ENCODE measurements at regions not wholly inside any gene's neighbourhood (a gene's known extent, or its start where the extent isn't known, plus 50 kb on each side); places are given as distances from the start of the nearest gene placed in this dataset.

DNA sequence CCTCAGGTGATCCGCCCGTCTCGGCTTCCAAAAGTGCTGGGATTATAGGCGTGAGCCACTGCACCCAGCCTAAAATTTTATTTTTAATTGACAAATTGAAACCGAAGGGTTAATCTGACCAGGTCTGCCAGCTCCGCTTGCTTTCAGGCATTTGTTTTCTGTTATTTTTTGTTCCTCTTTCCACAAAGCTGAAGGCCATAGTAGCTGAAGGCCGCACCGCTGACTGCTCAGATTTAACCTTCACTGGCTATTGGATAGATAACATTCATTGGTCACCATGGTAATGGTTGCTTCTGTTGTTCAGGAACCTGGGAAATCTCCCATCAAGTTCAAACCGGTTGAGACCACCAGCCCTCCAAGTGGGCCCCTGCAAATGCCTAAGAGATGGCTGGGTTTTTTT lies 124.5 kb upstream of the USP29 start:
- TF ChIP-seq, protein P1, sequence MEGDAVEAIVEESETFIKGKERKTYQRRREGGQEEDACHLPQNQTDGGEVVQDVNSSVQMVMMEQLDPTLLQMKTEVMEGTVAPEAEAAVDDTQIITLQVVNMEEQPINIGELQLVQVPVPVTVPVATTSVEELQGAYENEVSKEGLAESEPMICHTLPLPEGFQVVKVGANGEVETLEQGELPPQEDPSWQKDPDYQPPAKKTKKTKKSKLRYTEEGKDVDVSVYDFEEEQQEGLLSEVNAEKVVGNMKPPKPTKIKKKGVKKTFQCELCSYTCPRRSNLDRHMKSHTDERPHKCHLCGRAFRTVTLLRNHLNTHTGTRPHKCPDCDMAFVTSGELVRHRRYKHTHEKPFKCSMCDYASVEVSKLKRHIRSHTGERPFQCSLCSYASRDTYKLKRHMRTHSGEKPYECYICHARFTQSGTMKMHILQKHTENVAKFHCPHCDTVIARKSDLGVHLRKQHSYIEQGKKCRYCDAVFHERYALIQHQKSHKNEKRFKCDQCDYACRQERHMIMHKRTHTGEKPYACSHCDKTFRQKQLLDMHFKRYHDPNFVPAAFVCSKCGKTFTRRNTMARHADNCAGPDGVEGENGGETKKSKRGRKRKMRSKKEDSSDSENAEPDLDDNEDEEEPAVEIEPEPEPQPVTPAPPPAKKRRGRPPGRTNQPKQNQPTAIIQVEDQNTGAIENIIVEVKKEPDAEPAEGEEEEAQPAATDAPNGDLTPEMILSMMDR (IDR thresholded peaks at IDR 0.05; ENCODE audit: low read depth, low read length), result no peak
- no peak for TF ChIP-seq POLR2A (IDR thresholded peaks at IDR 0.05; ENCODE audit: extremely low read depth, insufficient read length)
